ENCODE measurements at regions not wholly inside any gene's neighbourhood (a gene's known extent, or its start where the extent isn't known, plus 50 kb on each side); places are given as distances from the start of the nearest gene placed in this dataset.

GRCh38 chr6:82589509-82590206 is 226.0 kb downstream of the TPBG start:
- H3K9me3 ChIP-seq = no peaks in the 10 kb centered on the region
- peaks cover 0 to 7% (median 7%) of the 10 kb centered on the region in 4 donors for H3K4me1 ChIP-seq
- no peak for DNase-seq (ENCODE audit: extremely low spot score)
- H3K36me3 ChIP-seq = no peaks in the 10 kb centered on the region
- H3K4me3 ChIP-seq = no peak overlapping the region
- H3K27ac ChIP-seq (replicated peaks in 1 of 4) = no peak overlapping the region
- 65% methylated on average over 5 of the region's 5 CpGs for WGBS
- TF ChIP-seq POLR2A (IDR thresholded peaks at IDR 0.05; ENCODE audit: low read depth) = no peak
- TF ChIP-seq EP300 (IDR thresholded peaks at IDR 0.05) = no peak
- TF ChIP-seq, protein P1, sequence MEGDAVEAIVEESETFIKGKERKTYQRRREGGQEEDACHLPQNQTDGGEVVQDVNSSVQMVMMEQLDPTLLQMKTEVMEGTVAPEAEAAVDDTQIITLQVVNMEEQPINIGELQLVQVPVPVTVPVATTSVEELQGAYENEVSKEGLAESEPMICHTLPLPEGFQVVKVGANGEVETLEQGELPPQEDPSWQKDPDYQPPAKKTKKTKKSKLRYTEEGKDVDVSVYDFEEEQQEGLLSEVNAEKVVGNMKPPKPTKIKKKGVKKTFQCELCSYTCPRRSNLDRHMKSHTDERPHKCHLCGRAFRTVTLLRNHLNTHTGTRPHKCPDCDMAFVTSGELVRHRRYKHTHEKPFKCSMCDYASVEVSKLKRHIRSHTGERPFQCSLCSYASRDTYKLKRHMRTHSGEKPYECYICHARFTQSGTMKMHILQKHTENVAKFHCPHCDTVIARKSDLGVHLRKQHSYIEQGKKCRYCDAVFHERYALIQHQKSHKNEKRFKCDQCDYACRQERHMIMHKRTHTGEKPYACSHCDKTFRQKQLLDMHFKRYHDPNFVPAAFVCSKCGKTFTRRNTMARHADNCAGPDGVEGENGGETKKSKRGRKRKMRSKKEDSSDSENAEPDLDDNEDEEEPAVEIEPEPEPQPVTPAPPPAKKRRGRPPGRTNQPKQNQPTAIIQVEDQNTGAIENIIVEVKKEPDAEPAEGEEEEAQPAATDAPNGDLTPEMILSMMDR (IDR thresholded peaks at IDR 0.05) = no peak
- no peak for TF ChIP-seq POLR2AphosphoS5 (IDR thresholded peaks at IDR 0.05)
- no peaks in the 10 kb centered on the region for H3K27me3 ChIP-seq
- intact Hi-C loops (cut with DNase I) = loop anchor here (2.0 kb wide), 1 partner anchor 23 kb away; no protein-coding TSS in a partner anchor

DNA sequence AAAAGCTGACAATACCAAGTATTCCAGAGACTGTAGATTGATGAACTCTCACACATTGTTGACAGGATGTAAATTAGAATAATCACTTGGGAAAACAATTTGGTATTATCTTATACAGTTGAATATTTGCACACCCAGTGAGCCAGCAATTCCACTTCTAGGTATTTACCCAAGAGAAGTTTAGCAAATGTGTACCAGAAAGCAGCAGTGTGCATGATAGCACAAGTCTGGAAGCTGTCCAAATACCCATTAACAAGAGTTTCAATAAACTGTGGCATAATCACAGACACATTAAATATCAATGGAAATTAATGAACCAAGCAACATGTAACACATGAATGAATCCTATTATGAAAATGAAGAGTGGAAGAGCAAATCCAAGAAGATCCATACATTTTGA is 233.6 kb downstream of the TPBG start:
- intact Hi-C loops (cut with DNase I) = no loop called here
- DNase-seq (ENCODE audit: extremely low spot score) = no peak

GRCh38 chr6:82602776-82603175 is 239.2 kb downstream of the TPBG start:
- Histone ChIP-seq H3K27ac (replicated peaks in 1 of 4) (no peak overlapping the region), H3K36me3 (no peaks in the 10 kb centered on the region), H3K9me3 (no peaks in the 10 kb centered on the region), H3K27me3 (no peaks in the 10 kb centered on the region), H3K4me3 (no peak overlapping the region), H3K4me1 (peaks cover 0 to 32% (median 29%) of the 10 kb centered on the region in 4 donors)
- intact Hi-C loops (cut with DNase I) = loop anchor here (10.0 kb wide), 1 partner anchor 328 kb away; no protein-coding TSS in a partner anchor
- 73% methylated on average over 4 of the region's 4 CpGs for WGBS
- no peak for DNase-seq (ENCODE audit: extremely low spot score)
- TF ChIP-seq POLR2A (IDR thresholded peaks at IDR 0.05; ENCODE audit: low read depth) = no peak
- TF ChIP-seq, protein P1 (IDR thresholded peaks at IDR 0.05) = no peak

More for the DNA sequence above, 233.6 kb downstream of the TPBG start:
- no peaks in the 10 kb centered on the region for H3K9me3 ChIP-seq
- TF ChIP-seq POLR2A (IDR thresholded peaks at IDR 0.05; ENCODE audit: low read depth) = no peak
- TF ChIP-seq POLR2AphosphoS5 (IDR thresholded peaks at IDR 0.05) = no peak
- TF ChIP-seq EP300 (IDR thresholded peaks at IDR 0.05) = no peak
- TF ChIP-seq, protein P1 (IDR thresholded peaks at IDR 0.05) = no peak
- peaks cover 0 to 25% (median 21%) of the 10 kb centered on the region in 4 donors for H3K4me1 ChIP-seq
- no peaks in the 10 kb centered on the region for H3K27me3 ChIP-seq
- H3K36me3 ChIP-seq = no peaks in the 10 kb centered on the region
- H3K4me3 ChIP-seq = no peak overlapping the region
- H3K27ac ChIP-seq (replicated peaks in 1 of 4) = no peak overlapping the region

DNA sequence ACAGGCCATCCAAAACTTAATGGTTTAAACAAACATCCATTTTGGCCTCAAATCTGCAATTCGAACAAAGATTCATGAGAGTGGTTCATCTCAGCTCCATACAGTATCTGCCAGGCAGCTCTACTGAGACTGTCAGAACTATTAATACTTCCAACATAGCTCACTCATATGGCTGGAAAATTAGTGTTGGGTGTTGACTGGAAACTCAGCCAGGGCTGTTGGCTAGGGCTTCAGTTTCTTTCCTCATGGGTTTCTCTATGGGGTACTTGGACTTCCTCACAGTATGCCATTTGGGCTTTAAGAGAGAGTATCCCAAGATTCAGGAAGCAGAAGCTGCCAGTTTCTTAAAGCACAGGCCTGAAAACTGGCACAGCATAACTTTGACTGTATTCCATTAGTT is 240.3 kb downstream of the TPBG start:
- Histone ChIP-seq H3K4me3 (no peak overlapping the region), H3K27me3 (no peaks in the 10 kb centered on the region), H3K36me3 (no peaks in the 10 kb centered on the region), H3K9me3 (no peaks in the 10 kb centered on the region), H3K4me1 (peaks cover 0 to 35% (median 32%) of the 10 kb centered on the region in 4 donors), H3K27ac (replicated peaks in 1 of 4) (peak overlapping the region; percentile 7 to 54 (median 33))
- TF ChIP-seq POLR2A (IDR thresholded peaks at IDR 0.05; ENCODE audit: low read depth) (no peak), EP300 (IDR thresholded peaks at IDR 0.05) (no peak), POLR2AphosphoS5 (IDR thresholded peaks at IDR 0.05) (no peak)
- TF ChIP-seq, protein P1 (IDR thresholded peaks at IDR 0.05) = no peak
- no peak for DNase-seq (ENCODE audit: extremely low spot score)
- 31% methylated on average over 1 of the region's 1 CpG for WGBS
- intact Hi-C loops (cut with DNase I) = loop anchor here (10.0 kb wide), 1 partner anchor 329 kb away; no protein-coding TSS in a partner anchor

Measured in esophagus muscularis mucosa (tissue), 4 donors.